Myocyte (in vitro differentiated cells): ENCODE measurements at regions not wholly inside any gene's neighbourhood (a gene's known extent, or its start where the extent isn't known, plus 50 kb on each side); places are given as distances from the start of the nearest gene placed in this dataset.
"Not testable (repeated sequence)": the region's sequence is repeated elsewhere in the genome, so short reads cannot be mapped to it uniquely, and the experiment has no call there.

Experiments
- DNase-seq: peaks from one replicate; pipeline ENCODE4 v3.0.0-alpha.2; 2012; ENCODE audit warnings: low read depth

GRCh38 chrX:39039890-39040289 is 238.6 kb downstream of the MID1IP1 start:
- no peak for DNase-seq

GRCh38 chrX:39043838-39044550 is 242.7 kb downstream of the MID1IP1 start:
- no peak for DNase-seq

GRCh38 chrX:39047174-39047573 is 245.9 kb downstream of the MID1IP1 start:
- no peak for DNase-seq

- no peak for DNase-seq
Observed at GRCh38 chrX:39049975-39050374, 248.7 kb downstream of the MID1IP1 start.

GRCh38 chrX:39050427-39050826 is 249.2 kb downstream of the MID1IP1 start:
- DNase-seq, result no peak

GRCh38 chrX:39052751-39053150 is 251.5 kb downstream of the MID1IP1 start:
- DNase-seq, result no peak

GRCh38 chrX:39058724-39059123 is 257.5 kb downstream of the MID1IP1 start:
- no peak for DNase-seq

- no peak for DNase-seq
Observed at GRCh38 chrX:39059866-39060265, 258.6 kb downstream of the MID1IP1 start.

GRCh38 chrX:39063037-39063436 is 261.8 kb downstream of the MID1IP1 start:
- no peak for DNase-seq

- no peak for DNase-seq
Observed at GRCh38 chrX:39063702-39064101, 262.4 kb downstream of the MID1IP1 start.

GRCh38 chrX:39065051-39065871 is 264.0 kb downstream of the MID1IP1 start:
- peak; percentile 80 for DNase-seq

GRCh38 chrX:39067866-39068265 is 266.6 kb downstream of the MID1IP1 start:
- no peak for DNase-seq

GRCh38 chrX:39068634-39069033 is 267.4 kb downstream of the MID1IP1 start:
- DNase-seq, result not testable (repeated sequence)

- DNase-seq, result no peak
Observed at GRCh38 chrX:39070009-39070408, 268.8 kb downstream of the MID1IP1 start.

GRCh38 chrX:39073131-39073530 is 271.9 kb downstream of the MID1IP1 start:
- no peak for DNase-seq

GRCh38 chrX:39096599-39096998 is 295.3 kb downstream of the MID1IP1 start:
- DNase-seq, result no peak

- no peak for DNase-seq
Observed at GRCh38 chrX:39104745-39105144, 303.5 kb downstream of the MID1IP1 start.

GRCh38 chrX:39112143-39112542 is 310.9 kb downstream of the MID1IP1 start:
- peak; percentile 37 for DNase-seq

GRCh38 chrX:39115166-39115565 is 313.9 kb downstream of the MID1IP1 start:
- no peak for DNase-seq

GRCh38 chrX:39117101-39117500 is 315.8 kb downstream of the MID1IP1 start:
- no peak for DNase-seq

- DNase-seq, result no peak
Observed at GRCh38 chrX:39121903-39122302, 320.6 kb downstream of the MID1IP1 start.

- DNase-seq, result no peak
Observed at GRCh38 chrX:39125834-39126233, 324.6 kb downstream of the MID1IP1 start.

GRCh38 chrX:39133971-39134370 is 332.7 kb downstream of the MID1IP1 start:
- peak; percentile 12 for DNase-seq
